IMR-90 (cell line): ENCODE measurements at regions not wholly inside any gene's neighbourhood (a gene's known extent, or its start where the extent isn't known, plus 50 kb on each side); places are given as distances from the start of the nearest gene placed in this dataset.

ENCODE experiments used
- ATAC-seq: fragments of 200-7000 bp; cut with Tn5 transposase; 2 replicates; pipeline ENCODE4 v1.9.1; 2020; ENCODE audit warnings: low read depth, mild to moderate bottlenecking, moderate library complexity
- BruUV-seq: library from RNA; stranded (reverse); fragments of 400-500 nt; replicated peaks from 2 replicates; lab custom pipeline; 2021; lab: Mats Ljungman, UMichigan
- CTCF ChIA-PET: fragments of 300-600 bp; formaldehyde crosslinking; extraction: SDS; loops from one replicate; lab custom pipeline; 2021; ENCODE audit warnings: antibody characterized with exemption; lab: Yijun Ruan, JAX
- POLR2A ChIA-PET: fragments of 300-600 bp; sonication (Branson Sonifier 250); formaldehyde crosslinking; loops from one replicate; lab custom pipeline; 2022; ENCODE audit warnings: antibody characterized with exemption; ENCODE audit not compliant: unreplicated experiment; lab: Charles Lee
- DNase-seq: peaks from one replicate; pipeline ENCODE4 v3.0.0; 2013
- H2AFZ ChIP-seq: replicated peaks from 2 replicates; pipeline ENCODE3; 2013; ENCODE audit warnings: low read length, mild to moderate bottlenecking; ENCODE audit not compliant: poor library complexity
- H2AK5ac ChIP-seq: 2 replicates; pipeline ENCODE4 v1.6.1; 2013; ENCODE audit warnings: low read depth, low read length, inconsistent platforms
- H2AK9ac ChIP-seq: replicated peaks from 2 replicates; pipeline ENCODE3; 2013; ENCODE audit warnings: mild to moderate bottlenecking, low read depth, low read length, moderate library complexity; ENCODE audit not compliant: poor library complexity
- H2BK120ac ChIP-seq: 2 replicates; pipeline ENCODE4 v1.6.1; 2013; ENCODE audit warnings: low read depth, low read length, inconsistent platforms
- H2BK15ac ChIP-seq: 3 replicates; pipeline ENCODE4 v1.6.1; 2013; ENCODE audit warnings: low read depth, low read length, inconsistent platforms
- H2BK20ac ChIP-seq: 2 replicates; pipeline ENCODE4 v1.6.1; 2013; ENCODE audit warnings: low read depth, mild to moderate bottlenecking, inconsistent platforms, low read length, moderate library complexity
- H2BK5ac ChIP-seq: 2 replicates; pipeline ENCODE4 v1.6.1; 2013; ENCODE audit warnings: mild to moderate bottlenecking, low read depth, low read length, inconsistent platforms; ENCODE audit not compliant: poor library complexity, severe bottlenecking
- H3K14ac ChIP-seq: replicated peaks from 2 replicates; pipeline ENCODE4 v1.6.1; 2013; ENCODE audit warnings: low read depth, low read length, inconsistent platforms
- H3K18ac ChIP-seq: 2 replicates; pipeline ENCODE4 v1.6.1; 2013; ENCODE audit warnings: low read depth, low read length, control low read depth
- H3K23ac ChIP-seq: 2 replicates; pipeline ENCODE4 v1.6.1; 2013; ENCODE audit warnings: low read depth, low read length, inconsistent platforms
- H3K27ac ChIP-seq: 2 replicates; pipeline ENCODE4 v1.5.1; 2013; ENCODE audit warnings: mild to moderate bottlenecking, control low read depth, low read length; ENCODE audit not compliant: insufficient read depth
- H3K27me3 ChIP-seq: 2 replicates; pipeline ENCODE4 v1.6.1; 2013; ENCODE audit warnings: low read length; ENCODE audit not compliant: control insufficient read depth, insufficient read depth
- H3K36me3 ChIP-seq: 2 replicates; pipeline ENCODE4 v1.6.1; 2013; ENCODE audit warnings: low read length, mixed read lengths; ENCODE audit not compliant: control insufficient read depth, insufficient read depth
- H3K4ac ChIP-seq: 2 replicates; pipeline ENCODE4 v1.6.1; 2013; ENCODE audit warnings: low read depth, low read length, inconsistent platforms
- H3K4me1 ChIP-seq: 2 replicates; pipeline ENCODE4 v1.6.1; 2013; ENCODE audit warnings: low read length, mixed read lengths; ENCODE audit not compliant: control insufficient read depth, insufficient read depth
- H3K4me2 ChIP-seq: 2 replicates; pipeline ENCODE4 v1.6.1; 2013; ENCODE audit warnings: low read depth, mild to moderate bottlenecking, control low read depth, low read length, moderate library complexity
- H3K4me3 ChIP-seq: 2 replicates; pipeline ENCODE4 v1.5.1; 2013; ENCODE audit warnings: low read depth, mild to moderate bottlenecking, control low read depth, low read length, moderate library complexity; ENCODE audit not compliant: insufficient read depth
- H3K56ac ChIP-seq: 2 replicates; pipeline ENCODE4 v1.6.1; 2013; ENCODE audit warnings: low read length, inconsistent platforms; ENCODE audit not compliant: insufficient read depth; ENCODE audit errors: extremely low read depth
- H3K79me1 ChIP-seq, 2 experiments: 2 replicates each; pipeline ENCODE4 v1.6.1; 2013; ENCODE audit warnings: low read length in 2 of 2, inconsistent platforms in 1 of 2, low read depth in 1 of 2
- H3K9ac ChIP-seq: 2 replicates; pipeline ENCODE4 v1.6.1; 2013; ENCODE audit warnings: low read depth, low read length, control low read depth
- H3K9me1 ChIP-seq: 2 replicates; pipeline ENCODE4 v1.6.1; 2013; ENCODE audit warnings: low read length, inconsistent platforms; ENCODE audit not compliant: insufficient read depth
- H3K9me3 ChIP-seq: 2 replicates; pipeline ENCODE4 v1.6.1; 2013; ENCODE audit warnings: low read length; ENCODE audit not compliant: control insufficient read depth, insufficient read depth
- H4K20me1 ChIP-seq: 2 replicates; pipeline ENCODE4 v1.6.1; 2013; ENCODE audit warnings: low read length, inconsistent platforms; ENCODE audit not compliant: insufficient read depth
- H4K5ac ChIP-seq: 2 replicates; pipeline ENCODE4 v1.6.1; 2013; ENCODE audit warnings: mild to moderate bottlenecking, low read depth, low read length, control low read depth
- H4K8ac ChIP-seq, 2 experiments: 2 replicates each; pipeline ENCODE4 v1.6.1; 2013; ENCODE audit warnings: low read depth in 2 of 2, low read length in 2 of 2, control low read depth in 1 of 2, inconsistent platforms in 1 of 2
- H4K91ac ChIP-seq: 2 replicates; pipeline ENCODE4 v1.6.1; 2013; ENCODE audit warnings: low read depth, low read length, inconsistent platforms; ENCODE audit not compliant: insufficient read depth
- BHLHE40 ChIP-seq: fragments of 150-350 bp; IDR thresholded peaks from 2 replicates; pipeline ENCODE4 v1.6.1; 2016; ENCODE audit warnings: mild to moderate bottlenecking, low read depth, low read length
- CEBPB ChIP-seq: IDR thresholded peaks from 2 replicates; pipeline ENCODE4 v1.6.1; 2012; ENCODE audit warnings: low read depth, low read length, improper control_type of control experiment
- CHD1 ChIP-seq: IDR thresholded peaks from 2 replicates; pipeline ENCODE4 v1.6.1; 2012; ENCODE audit warnings: low read depth, low read length, improper control_type of control experiment
- FOS ChIP-seq: fragments of 150-350 bp; IDR thresholded peaks from 2 replicates; pipeline ENCODE4 v1.6.1; 2016; ENCODE audit warnings: low read depth, low read length
- MAFK ChIP-seq: IDR thresholded peaks from 2 replicates; pipeline ENCODE4 v1.6.1; 2012; ENCODE audit warnings: low read depth, low read length, improper control_type of control experiment
- MAZ ChIP-seq: IDR thresholded peaks from 2 replicates; pipeline ENCODE4 v1.6.1; 2012; ENCODE audit warnings: low read depth, mild to moderate bottlenecking, low read length, improper control_type of control experiment, moderate library complexity, borderline replicate concordance
- MXI1 ChIP-seq: IDR thresholded peaks from 2 replicates; pipeline ENCODE4 v1.6.1; 2012; ENCODE audit warnings: low read depth, mild to moderate bottlenecking, low read length, moderate library complexity, borderline replicate concordance
- NFE2L2 ChIP-seq: fragments of 150-350 bp; IDR thresholded peaks from 2 replicates; pipeline ENCODE4 v1.6.1; 2016; ENCODE audit warnings: low read depth, mild to moderate bottlenecking, low read length
- POLR2A ChIP-seq: IDR thresholded peaks from 2 replicates; pipeline ENCODE4 v1.6.1; 2012; ENCODE audit warnings: mild to moderate bottlenecking, low read depth, low read length
- RAD21 ChIP-seq: IDR thresholded peaks from 2 replicates; pipeline ENCODE4 v1.6.1; 2012; ENCODE audit warnings: low read length, improper control_type of control experiment
- RCOR1 ChIP-seq: IDR thresholded peaks from 2 replicates; pipeline ENCODE4 v1.6.1; 2012; ENCODE audit warnings: mild to moderate bottlenecking, low read length, improper control_type of control experiment; ENCODE audit not compliant: insufficient replicate concordance
- RFX5 ChIP-seq: IDR thresholded peaks from 2 replicates; pipeline ENCODE4 v1.8.0; 2012; ENCODE audit warnings: low read depth, mild to moderate bottlenecking, low read length, moderate library complexity
- SMC3 ChIP-seq: fragments of 150-350 bp; IDR thresholded peaks from 2 replicates; pipeline ENCODE4 v1.6.1; 2016; ENCODE audit warnings: low read depth, mild to moderate bottlenecking, antibody characterized with exemption, low read length, moderate library complexity
- WGBS, 2 experiments: methylation state at CpG; one replicate each; pipeline versions ENCODE4 v1.1.5 to v1.1.7; 2013; ENCODE audit warnings: missing lambda C conversion rate in 2 of 2; ENCODE audit not compliant: insufficient read length in 1 of 2; ENCODE audit errors: extremely low coverage in 2 of 2; 5-methylcytosine and 5-hydroxymethylcytosine counted together
- dilution Hi-C: fragments of 300-500 bp; cut with HindIII; formaldehyde crosslinking; loops from one replicate; pipeline ENCODE4 v1.14.3; 2018; ENCODE audit warnings: low sequenced_read_pairs; ENCODE audit not compliant: unreplicated experiment
- in situ Hi-C: fragments of 300-500 bp; cut with MboI; formaldehyde crosslinking; loops from 3 replicates; pipeline ENCODE4 v1.14.3; 2019; ENCODE audit warnings: low sequenced_read_pairs, inconsistent platforms, mixed read lengths
- intact Hi-C: fragments of 100-400 bp; cut with micrococcal nuclease; formaldehyde crosslinking; loops from 2 replicates; pipeline ENCODE4 v1.10.0; 2022
- TF ChIP-seq, protein P1 (sequence below): fragments of 150-350 bp; IDR thresholded peaks from 2 replicates; pipeline ENCODE4 v1.6.1; 2017; ENCODE audit warnings: mild to moderate bottlenecking, antibody characterized with exemption, low read length, low read depth

DNA sequence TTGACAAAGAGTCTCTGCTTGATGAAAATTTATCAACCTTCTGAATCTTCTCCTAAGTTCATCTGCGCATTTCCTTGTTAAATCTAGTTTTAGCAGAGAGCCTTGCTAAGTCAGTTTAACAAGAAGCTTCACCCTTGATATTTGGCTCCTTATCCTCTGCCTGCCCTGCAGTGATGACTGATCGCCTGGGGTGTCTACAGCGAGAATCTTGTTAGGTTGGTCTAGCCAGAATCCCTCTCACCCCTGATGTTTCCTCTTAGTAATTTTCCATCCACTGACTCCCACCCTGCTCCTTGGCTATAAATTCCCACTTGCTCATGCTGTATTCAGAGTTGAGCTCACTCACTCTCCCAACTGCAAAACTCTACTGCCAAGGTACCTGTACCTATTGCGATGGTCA lies 114.1 kb downstream of the TENT5A start:
- H2BK5ac ChIP-seq = no peak overlapping the region
- BruUV-seq = no TSS peak
- no peak overlapping the region for H3K4me2 ChIP-seq
- H4K5ac ChIP-seq = no peak overlapping the region
- H3K18ac ChIP-seq = no peak overlapping the region
- POLR2A ChIA-PET = no interaction called here
- H2AFZ ChIP-seq = no peak overlapping the region
- no peak for TF ChIP-seq CHD1
- TF ChIP-seq BHLHE40 = no peak
- TF ChIP-seq FOS = no peak
- no peak for TF ChIP-seq RAD21
- TF ChIP-seq NFE2L2 = no peak
- TF ChIP-seq MAFK = no peak
- no peak for TF ChIP-seq SMC3
- TF ChIP-seq CEBPB = no peak
- TF ChIP-seq MXI1 = no peak
- no peak for TF ChIP-seq RCOR1
- no peak for TF ChIP-seq MAZ
- TF ChIP-seq, protein P1, sequence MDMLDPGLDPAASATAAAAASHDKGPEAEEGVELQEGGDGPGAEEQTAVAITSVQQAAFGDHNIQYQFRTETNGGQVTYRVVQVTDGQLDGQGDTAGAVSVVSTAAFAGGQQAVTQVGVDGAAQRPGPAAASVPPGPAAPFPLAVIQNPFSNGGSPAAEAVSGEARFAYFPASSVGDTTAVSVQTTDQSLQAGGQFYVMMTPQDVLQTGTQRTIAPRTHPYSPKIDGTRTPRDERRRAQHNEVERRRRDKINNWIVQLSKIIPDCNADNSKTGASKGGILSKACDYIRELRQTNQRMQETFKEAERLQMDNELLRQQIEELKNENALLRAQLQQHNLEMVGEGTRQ = no peak
- no peak for TF ChIP-seq POLR2A
- TF ChIP-seq RFX5 = no peak
- no CpG with 5 or more reads among the region's 4 CpGs for WGBS, 2 experiments
- H3K9me3 ChIP-seq = no peaks in the 10 kb centered on the region
- DNase-seq (no peak), ATAC-seq (no peak)
- H2AK9ac ChIP-seq = no peak overlapping the region
- H3K4me3 ChIP-seq = no peak overlapping the region
- intact Hi-C loops = no loop called here
- no peak overlapping the region for H3K4ac ChIP-seq
- no peaks in the 10 kb centered on the region for H3K36me3 ChIP-seq
- no peak overlapping the region for H2BK120ac ChIP-seq
- H4K91ac ChIP-seq = no peak overlapping the region
- in situ Hi-C loops = no loop called here
- H4K20me1 ChIP-seq = no peaks in the 10 kb centered on the region
- H4K8ac ChIP-seq = no peak overlapping the region
- H3K9me1 ChIP-seq = no peaks in the 10 kb centered on the region
- H3K27ac ChIP-seq = no peak overlapping the region
- no peaks in the 10 kb centered on the region; the same call in 1 of the 2 replicates for H3K4me1 ChIP-seq
- no peak overlapping the region for H3K9ac ChIP-seq
- dilution Hi-C loops = no loop called here
- no peak overlapping the region for H3K23ac ChIP-seq
- H2BK20ac ChIP-seq = no peak overlapping the region
- H2BK15ac ChIP-seq = no peak overlapping the region
- no peak overlapping the region for H3K56ac ChIP-seq
- CTCF ChIA-PET = no interaction called here
- H3K14ac ChIP-seq = no peak overlapping the region
- no peaks in the 10 kb centered on the region for H3K27me3 ChIP-seq
- H3K79me1 ChIP-seq = no peaks in the 10 kb centered on the region
- no peak overlapping the region for H2AK5ac ChIP-seq
